A673 (cell line): ENCODE measurements at regions not wholly inside any gene's neighbourhood (a gene's known extent, or its start where the extent isn't known, plus 50 kb on each side); places are given as distances from the start of the nearest gene placed in this dataset.

Source experiments
- CTCF ChIP-seq: fragments of 300-800, 200-600 bp; sonication (generic); conservative IDR thresholded peaks from 2 replicates; pipeline ENCODE4 v1.5.1; 2017; ENCODE audit warnings: low read depth, mild to moderate bottlenecking, antibody characterized with exemption, low read length, moderate library complexity, mixed read lengths
- EZH2 ChIP-seq: fragments of 200-600 bp; sonication (generic); IDR thresholded peaks from 2 replicates; pipeline ENCODE4 v1.6.1; 2017; ENCODE audit warnings: borderline replicate concordance, low read depth, mild to moderate bottlenecking, mixed read lengths, antibody characterized with exemption, low read length; ENCODE audit not compliant: poor library complexity, severe bottlenecking

GRCh38 chr9:105967797-105968196 lies 273.5 kb downstream of the TMEM38B start:
- no peak for TF ChIP-seq CTCF
- TF ChIP-seq EZH2 = no peak
